DMS79 treated with DMSO at 0.1 percent for 48 hours (cell line): ENCODE measurements at regions not wholly inside any gene's neighbourhood (a gene's known extent, or its start where the extent isn't known, plus 50 kb on each side); places are given as distances from the start of the nearest gene placed in this dataset.
A peak's percentile ranks its signal among the peaks of the same experiment; 100 is the strongest.

ENCODE experiments used
- DNase-seq: peaks from one replicate; lab custom pipeline; 2025; lab: John Stamatoyannopoulos, UW

DNA sequence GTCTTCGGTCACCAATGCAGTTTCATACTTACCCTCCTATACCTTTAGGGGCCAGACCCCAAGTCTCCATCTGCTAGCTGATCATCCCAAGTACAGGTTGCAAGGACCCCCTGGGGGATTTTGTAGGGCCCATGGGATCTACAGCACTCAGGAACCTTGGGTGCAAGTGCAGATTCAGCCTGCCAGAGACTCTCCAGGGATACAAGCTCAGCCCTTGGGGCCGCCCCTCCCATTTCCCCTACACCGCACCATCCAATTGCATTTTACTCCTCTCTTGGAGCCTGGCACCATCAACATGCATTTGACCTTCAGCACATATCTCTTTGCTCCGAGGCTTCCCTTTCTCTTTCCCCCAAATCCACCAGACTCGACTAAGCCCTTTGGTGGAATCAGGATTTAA is 154.7 kb upstream of the ZNF536 start:
- no peak for DNase-seq

DNA sequence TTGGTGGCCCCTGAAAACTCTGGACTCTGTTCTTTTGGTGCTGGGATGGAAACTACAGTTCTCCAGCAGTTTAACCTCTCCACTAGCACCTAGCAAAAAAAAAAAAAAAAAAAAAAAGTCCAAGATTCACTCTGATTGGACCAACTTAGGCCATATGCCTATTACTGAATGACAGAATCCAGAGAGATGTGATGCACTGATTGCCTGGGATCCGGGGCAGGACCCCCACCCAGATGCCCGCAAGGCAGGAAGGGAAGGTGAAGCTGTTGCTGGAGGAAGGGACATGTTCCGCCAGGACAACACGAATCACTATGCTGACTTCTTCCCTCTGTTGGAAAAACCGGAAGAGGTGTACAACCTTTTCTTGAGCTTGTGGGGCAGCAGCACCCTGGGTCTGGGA is 152.5 kb upstream of the ZNF536 start:
- no peak for DNase-seq

DNA sequence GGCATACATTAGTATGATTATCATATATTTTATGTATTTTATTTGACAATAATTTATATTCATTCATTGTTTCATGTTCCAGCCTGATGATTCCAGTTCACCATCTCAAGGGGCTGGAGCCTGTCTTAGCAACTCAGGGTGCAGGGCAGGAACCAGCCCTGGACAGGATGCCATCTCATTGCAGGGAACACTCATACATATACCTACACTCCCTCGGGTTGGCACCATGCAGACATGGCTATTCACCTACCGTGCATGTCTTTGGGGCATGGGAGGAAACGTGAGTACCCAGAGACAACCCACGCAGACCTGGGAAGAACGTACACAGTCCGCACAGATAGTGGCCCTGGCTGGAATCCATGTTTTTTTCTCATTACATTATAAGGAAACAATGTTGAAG is 151.0 kb upstream of the ZNF536 start:
- no peak for DNase-seq

DNA sequence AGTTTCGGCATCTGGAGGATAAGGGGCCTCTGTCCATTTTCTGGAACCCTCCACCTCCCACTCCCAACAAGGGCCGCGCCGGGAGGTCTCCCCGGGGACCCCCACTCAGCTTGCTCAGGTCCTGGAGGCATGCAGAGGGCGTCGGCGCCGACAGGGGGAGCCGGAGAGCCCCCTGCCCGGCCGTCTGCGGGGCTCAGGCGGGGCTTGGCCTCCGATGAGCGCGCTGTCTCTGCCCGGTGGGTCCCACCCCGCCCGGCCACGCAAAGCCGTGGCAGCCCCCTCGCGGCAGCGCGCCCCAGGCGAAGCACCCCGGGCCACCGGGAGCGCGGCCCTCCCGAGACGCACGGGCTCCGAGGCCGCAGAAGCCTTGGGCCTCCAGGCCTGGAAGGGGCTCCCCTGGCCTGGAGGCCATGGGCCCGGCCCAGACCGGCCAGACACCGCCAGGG is 149.7 kb upstream of the ZNF536 start:
- no peak for DNase-seq

DNA sequence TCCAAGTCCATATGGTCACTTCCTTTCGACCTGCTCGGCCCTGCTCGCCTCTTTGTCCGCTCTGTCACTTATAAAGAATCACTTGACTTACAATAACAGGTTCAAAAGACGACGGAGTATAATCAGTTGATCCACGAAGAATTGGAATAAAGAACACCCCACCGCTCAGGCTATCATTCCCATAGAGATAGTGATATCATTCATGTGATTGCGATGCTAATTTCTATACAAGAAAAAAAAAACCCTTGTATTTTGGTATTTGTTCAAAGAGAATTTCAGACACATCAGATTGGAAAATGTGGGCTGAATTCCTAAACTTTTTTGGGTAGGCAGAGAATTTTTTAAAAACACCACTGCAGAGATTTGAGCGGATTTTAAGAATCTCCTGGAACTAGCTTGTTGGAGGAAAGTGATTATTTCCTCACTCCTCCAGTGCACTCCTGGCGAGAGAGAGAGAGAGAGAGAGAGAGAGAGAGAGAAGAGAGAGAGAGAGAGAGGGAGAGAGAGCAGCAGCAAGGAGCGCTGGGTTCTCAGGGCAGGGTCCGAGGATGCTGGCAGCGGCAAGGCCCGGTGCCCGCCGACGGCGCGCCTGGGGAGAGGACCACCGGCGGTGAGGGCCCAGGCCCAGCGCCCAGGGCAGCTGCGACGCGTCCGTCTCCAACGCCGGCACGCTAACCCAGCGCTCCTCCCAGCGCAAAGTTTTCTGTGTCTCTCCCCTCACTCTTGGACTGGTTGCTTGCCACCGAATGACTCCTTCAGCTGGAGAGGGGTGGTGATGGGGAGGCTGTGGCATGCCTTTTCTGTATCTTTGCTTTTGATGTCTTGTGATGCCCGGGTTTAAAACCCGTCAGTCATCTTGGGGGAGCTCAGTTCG is 149.0 kb upstream of the ZNF536 start:
- DNase-seq: no peak

DNA sequence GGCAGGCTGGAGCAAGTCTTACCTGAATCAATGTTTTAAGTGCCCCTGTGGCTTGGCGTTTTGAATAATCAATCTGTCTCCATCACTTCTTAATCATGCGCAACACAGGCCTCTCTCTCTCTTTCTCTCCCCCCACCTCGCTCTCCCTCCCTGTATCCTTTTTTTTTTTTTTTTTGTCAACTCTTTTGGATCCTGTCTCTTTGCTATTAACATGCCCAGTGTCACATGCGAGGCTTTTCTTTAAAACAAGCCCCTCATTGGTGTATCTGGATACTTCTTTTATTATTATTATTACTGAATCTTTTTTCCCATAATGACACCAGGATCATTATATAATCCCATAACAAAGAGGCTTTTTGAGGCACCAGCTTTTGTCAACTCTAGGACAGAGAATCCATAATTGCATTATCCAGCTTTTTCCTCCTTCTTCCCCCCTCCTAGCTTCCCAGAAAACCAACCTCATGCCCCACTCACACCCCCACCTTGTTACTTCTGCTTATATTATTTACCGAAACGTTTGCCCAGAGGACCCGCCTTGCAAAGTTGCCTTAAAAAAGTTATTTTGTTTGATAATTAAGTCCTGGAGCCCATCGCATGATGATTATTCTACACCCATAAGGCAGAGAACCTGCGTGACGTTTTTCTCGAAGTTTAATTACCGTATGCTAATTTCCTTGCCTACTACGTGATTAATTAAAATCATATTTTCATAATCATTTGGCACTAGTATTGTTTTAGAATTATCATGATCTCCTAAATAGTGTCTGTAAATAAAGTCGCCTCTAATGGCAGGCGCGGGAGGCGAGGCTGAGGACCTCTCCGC is 148.1 kb upstream of the ZNF536 start:
- DNase-seq: no peak

DNA sequence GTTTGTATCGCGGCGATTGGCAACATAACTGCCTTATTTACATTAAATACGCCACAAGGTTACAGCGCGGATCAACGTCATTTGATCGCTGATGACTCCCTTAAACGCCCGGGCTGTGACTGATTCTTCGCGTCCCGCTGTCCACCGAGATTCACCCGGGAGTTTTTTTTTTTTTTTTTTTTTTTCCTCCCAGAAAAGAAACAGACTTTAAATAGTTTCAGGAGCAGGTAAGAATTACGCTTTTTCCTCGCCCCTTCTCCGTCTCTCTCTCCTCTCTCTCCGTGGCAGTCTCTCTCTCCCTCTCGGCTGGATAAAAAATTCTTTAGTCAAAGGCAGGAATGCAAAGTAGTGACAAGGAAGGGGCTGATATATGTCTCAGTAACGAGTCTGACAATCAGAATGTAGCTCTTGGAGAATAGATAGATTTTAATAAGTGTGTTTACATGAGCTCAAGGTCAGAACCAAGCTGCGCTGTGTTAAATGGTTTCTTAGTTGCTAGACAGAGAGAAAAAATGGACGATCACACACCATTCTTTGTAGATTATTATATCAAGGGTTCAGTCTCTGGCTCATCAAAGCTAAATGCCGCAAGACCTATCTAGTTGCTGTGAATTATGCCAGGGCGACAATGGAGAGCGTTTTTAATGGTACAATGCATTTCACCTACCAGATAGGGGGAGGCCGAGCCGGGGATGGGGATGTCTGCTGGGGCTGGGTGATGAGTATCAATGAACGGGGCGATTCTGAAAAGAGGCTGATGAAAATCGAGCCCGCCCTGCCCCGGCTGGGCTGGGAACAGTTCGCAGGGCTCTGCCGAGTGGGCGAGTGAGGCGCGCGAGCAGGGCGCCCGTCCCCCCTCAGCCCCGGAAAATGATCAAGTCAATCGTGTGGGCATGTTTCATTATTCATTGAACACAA is 147.2 kb upstream of the ZNF536 start:
- DNase-seq: peak; percentile 82

DNA sequence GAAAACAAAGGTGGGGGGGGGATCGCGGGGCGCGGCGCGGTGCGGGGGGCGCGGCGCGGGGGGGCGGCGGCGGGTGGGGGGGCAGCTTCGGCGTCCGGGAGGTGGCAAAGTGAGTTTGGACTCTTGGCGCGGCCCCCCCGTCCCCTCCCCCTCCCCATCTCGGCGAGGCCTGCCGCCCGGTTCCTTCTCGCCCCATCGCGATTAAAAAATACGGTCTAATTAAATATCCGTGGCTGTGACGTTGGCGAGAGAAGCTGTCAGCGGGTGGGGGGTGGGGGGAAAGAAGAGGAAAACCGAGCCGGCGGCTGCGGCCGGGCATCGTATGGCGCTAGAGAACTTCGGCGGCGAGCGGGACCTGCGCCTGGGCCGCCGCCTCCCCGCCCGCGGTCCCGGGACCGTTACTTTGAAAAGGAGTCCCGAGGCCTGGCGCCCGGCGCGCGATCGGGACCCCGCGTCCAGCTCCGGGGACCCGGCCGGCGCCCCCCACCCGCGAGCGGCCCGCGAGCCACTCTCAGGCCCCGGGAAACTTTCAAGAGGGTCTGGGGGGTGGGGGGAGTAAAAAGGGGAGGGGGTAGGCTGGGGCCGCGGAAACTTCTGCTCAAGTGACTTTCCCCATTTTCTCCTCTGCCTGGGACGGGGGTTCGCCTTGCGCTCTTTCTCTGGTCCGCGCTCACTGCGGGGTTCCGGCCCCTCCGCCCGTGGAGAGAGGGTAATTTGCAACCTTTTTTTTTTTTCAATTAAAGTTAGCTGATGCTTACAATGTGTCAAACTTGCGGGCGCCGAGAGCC is 146.3 kb upstream of the ZNF536 start:
- DNase-seq: peak; percentile 46

DNA sequence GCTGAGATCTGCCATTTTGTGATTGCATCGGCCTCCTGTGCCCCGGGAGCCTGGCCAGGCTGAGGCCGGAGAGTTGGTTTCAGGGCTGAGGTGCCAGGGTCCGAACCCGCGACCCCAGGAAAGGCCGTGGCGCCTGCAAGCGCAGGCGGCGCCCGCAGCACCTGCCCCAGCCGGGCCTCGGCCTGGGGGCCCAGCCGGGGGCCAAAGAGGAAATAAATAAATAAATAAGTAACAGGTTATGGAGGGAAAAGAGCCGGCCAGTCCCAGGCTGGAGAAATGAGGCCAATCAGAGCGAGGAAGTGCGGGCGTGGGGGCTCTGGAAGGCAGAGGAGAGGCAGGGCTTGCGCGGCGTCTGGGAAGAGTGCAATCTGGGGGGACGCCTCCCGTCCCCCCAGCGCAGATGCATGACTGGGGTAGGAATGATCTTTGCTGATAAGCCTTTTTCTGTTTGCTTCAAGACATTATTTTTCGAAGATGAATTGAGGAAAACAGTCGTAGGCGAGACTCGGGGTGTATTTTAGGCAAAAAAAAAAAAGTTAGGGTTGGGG is 145.6 kb upstream of the ZNF536 start:
- peak; percentile 66 for DNase-seq

DNA sequence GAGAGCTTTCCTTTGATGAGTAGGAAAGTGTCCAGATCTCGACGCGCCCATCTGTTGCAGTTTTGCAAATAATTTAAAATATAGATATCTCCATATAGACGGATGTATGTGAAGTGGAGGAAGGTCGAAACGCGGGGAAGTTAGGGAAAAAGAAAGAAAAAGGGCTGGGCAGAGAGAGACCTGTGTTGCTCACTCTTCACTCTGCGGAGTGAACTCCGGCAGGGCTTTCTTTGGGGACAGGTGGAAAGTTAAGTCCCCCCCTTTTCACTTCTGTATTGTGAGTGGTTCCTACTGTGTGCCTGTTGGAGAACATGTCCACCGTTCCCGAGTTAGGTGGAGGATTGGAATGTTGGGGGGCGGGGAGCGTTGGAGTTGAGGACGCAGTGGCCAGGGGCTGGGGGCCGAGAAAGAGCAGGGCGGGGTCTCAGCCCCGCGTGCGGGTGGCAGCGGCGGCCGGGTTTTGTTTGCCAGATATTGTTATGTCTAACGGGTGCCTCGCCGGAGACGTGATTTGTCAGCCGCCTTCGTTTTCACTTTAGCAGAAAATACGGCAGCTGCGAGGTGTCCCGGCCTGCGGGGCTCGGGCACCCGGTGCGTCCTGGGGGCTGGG is 145.1 kb upstream of the ZNF536 start:
- DNase-seq: peak; percentile 47

DNA sequence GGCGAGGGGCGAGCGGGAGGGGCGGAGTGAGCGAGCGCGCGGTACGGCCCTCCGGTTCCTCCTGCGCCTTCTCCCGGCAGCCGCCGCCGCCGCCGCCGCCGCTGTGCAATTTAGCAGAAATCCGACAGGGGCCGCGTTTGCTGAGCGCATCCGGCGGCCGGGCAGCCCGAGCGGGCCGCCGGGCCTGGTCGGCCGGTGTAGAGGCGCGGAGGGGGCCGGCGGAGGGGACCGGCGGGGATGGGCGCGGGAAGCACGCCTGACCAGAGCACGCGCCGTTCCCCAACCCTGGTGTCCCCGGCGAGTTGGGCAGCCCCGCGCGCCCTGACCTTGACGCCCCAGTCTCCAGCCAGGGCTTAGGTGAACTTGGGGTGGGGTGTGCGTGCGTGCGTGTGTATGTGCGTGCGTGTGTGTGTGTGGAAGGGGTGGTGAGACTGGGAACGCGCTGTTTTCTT is 144.5 kb upstream of the ZNF536 start:
- DNase-seq: peak; percentile 60

DNA sequence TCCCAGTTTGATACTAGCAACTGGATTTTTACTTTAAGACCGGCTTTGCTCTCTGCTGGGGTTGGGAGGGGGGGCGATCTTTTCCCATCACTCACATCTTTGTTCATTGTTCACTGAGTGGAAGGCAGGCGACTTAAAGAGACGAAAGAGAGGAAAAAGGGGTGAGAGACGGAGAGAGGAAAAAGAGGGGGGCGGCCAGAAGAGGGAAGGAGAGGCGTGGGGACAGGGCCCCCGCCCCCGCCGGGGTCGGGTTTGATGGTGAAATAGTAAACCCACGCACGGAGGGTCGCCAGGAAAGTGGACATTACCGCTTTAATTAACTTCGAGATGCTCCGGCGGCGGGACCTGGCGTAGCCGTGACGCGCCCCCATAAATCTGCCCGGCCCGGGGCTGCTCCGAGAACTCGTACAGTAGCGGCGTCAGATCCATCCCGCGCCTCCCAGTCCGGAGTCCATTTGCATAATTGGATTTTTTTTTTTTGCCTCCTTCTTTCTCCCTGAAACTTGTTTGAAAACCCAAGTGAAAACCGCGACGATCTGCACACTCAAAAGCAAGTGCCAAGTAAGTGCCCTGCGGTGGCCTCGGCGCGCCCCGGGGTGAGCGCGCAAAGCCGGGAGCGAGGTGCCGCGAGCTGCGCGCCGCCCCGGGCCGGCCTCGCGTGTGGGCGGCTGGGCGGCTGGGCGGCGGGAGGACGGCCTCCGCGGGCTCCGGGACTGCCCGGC is 143.9 kb upstream of the ZNF536 start:
- DNase-seq: peak; percentile 46

DNA sequence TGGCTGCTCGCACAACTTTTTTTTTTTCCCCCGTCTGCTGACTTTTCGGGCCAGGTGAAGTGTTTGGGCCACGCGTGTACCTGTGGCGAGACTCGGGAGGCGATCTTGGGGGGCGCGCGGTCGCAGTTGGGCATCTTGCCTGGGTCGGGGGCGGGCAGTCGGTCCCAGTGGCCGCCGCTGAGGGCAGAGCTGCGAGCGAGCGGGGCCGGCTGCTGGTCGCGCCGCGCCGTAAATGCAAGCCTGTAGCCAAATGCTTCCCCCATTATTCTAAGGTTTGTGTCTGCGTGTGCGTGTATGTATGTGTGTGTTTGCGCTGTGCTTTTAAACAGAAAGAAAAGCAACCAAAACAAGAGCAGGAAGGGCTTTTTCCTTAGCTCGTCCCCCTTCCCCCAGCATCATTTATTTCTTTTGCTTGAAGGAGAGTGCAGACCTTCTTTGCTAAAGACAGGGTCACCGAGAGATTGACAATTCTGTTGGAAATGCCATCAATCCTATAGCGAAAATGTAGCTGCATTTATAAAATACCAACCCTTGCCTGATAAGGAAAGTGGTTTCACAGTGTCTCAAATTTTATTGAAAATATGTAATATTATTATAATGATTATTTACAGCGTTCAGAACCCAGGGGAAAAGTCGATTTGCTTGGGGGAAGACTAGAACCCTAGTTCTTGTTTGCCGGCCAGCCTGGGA is 143.2 kb upstream of the ZNF536 start:
- DNase-seq: peak; percentile 66

DNA sequence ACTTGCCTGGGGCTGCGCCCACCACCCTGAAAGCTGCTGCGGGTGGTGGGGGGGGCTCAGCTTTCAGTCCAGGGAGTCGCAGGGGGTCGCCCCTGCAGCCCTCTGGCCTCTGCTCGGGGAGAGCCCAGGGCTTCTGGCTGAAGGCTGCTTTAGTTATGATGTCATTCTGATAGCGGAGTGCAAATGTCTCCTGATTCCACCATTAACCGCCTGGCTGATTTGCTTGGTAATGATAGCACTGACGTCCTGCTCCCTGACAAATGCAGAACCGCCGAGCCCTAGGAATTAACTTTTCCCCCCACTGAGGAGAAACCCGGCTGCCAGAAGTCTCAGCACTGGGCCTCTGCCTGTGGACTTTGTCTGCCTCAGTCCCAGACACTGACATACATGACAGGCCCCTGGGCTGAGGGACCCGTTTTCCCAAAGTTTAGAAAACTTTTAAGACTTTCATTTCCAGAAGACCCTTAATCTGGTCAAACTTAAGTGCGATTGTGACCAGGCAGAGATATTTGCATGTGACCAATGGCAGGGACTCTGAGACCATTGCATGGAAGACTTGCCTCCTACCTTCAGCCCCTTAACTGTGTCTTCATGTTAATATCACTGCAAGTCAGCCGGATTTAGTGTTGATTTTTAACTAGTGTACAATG is 142.5 kb upstream of the ZNF536 start:
- peak; percentile 65 for DNase-seq

DNA sequence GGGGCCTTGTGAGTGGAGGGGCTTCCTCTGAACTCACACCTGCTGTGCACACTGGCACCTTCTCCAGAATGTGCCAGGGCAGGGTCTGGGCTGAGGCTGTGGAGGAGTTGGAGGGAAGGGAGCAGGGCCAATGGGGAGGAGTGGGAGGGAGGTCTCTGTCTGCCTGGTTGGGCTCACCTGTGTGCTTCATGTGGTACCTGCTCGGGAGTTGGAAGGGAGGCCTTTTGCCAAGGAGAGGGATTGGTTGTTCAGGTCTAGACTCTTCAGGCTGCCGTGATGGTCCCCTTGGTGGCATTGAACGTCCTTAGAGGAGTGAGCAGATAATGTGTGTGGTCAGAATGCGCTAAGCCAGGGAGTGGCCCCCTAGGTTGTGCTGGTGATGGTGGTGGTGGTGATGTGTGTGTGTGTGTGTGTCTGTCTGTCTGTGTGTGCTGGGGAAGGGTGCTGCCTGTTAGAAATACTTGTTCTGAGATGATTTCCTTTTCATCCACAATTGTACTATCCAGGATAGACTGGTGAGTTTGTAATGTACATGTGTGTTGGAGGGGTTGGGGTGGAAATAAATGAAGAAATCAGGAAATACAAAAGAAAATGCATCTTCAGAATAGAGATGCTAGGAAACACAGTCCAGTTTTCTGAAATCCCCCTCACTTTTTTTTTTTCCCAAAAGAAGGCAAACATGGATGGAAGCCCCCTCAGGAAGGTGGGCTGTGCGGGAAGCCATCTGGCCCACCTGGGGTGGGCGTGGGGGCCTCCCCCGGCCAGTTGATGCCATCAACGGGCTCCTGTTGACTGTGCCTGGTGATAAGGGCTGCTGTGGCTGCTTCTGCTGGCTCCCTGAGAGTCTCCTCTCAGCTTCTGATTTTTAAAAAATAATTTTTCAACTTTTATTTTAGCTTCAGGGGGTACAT is 140.5 kb upstream of the ZNF536 start:
- DNase-seq: peak; percentile 23

DNA sequence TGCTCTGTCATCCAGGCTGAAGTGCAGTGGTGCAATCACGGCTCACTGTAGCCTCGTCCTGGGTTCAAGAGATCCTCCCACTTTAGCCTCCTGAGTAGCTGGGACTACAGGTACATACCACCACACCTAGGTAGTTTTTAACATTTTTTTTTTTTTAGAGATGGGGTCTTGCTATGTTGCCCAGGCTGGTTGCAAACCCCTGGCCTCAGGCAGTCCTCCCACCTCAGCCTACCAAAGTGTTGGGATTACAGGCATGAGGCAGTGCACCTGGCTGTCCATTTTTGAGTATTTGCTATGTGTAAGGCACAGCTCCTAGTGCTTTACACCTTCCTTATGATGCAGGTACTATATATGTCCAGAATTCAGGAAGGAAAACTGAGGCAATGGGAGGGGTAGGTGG is 138.8 kb upstream of the ZNF536 start:
- DNase-seq: no peak

DNA sequence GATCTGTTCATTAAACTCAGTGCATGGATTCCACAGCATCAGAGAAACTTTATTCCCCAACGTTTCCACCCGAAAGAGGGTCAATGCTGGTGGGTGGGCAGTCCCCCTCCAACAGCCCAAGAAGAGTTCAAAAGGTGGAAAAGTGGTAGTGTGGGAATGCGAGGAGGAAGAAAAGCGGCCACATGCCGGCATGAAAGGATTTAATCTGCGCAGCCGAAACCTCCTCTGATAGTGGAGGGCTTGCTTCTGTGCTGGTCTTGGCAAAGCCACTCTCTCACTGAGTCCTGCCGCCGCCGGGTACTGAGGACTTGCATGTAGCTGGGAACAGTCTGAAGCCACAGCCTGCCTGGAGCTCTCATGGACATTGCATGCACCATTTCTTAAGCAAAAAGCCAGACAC is 136.2 kb upstream of the ZNF536 start:
- DNase-seq: no peak

DNA sequence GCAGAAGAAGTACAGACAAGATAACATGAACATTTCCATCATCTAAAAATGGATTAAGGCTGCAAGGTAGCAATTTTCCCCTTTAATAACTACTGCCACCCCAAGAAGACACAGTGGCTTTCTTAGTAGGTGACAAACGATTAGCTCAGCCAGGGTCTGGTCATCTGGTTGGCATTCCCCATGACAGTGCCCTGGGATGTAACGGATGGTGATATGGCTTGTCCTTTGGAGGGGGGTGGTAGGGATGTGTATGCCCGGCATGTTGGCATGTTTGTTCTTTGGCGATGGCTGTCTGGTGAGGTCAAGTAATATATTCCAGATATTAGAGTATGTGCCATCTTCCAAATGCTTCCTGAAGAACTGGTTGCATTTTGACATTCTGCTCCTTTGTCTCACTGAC is 135.6 kb upstream of the ZNF536 start:
- DNase-seq: no peak
